ENCODE measurements at regions not wholly inside any gene's neighbourhood (a gene's known extent, or its start where the extent isn't known, plus 50 kb on each side); places are given as distances from the start of the nearest gene placed in this dataset.

GRCh38 chr13:81888855-81889254 is 1547.9 kb upstream of the SPRY2 start:
- Histone ChIP-seq H4K20me1 (replicated peaks; ENCODE audit: control insufficient read depth, extremely low read depth, insufficient read depth, low read length) (no peaks in the 10 kb centered on the region), H2AFZ (ENCODE audit: low read depth, low read length) (no peak overlapping the region), H3K9me1 (replicated peaks; ENCODE audit: control insufficient read depth, extremely low read depth, insufficient read depth, low read length) (no peaks in the 10 kb centered on the region), H3K4me1 (ENCODE audit: control insufficient read depth, extremely low read depth, insufficient read depth, low read length) (no peaks in the 10 kb centered on the region), H3K27ac (ENCODE audit: insufficient read depth, low read depth, low read length) (no peak overlapping the region), H3K79me2 (ENCODE audit: control insufficient read depth, insufficient read depth, low read length) (no peaks in the 10 kb centered on the region), H3K4me3 (replicated peaks in 1 of 3; ENCODE audit: insufficient read depth in 1 of 3, low read depth in 1 of 3, low read length in 3 of 3) (no peak overlapping the region), H3K9ac (replicated peaks; ENCODE audit: extremely low read depth, insufficient read depth, low read length) (no peak overlapping the region), H3K27me3 (ENCODE audit: control insufficient read depth in 2 of 2, insufficient read depth in 2 of 2, low read length in 2 of 2) (no peaks in the 10 kb centered on the region), H3K4me2 (ENCODE audit: insufficient read depth, low read length) (no peak overlapping the region), H3K36me3 (ENCODE audit: control insufficient read depth in 2 of 2, extremely low read depth in 1 of 2, insufficient read depth in 2 of 2, low read length in 2 of 2) (no peaks in the 10 kb centered on the region), H3K9me3 (replicated peaks; ENCODE audit: control insufficient read depth, insufficient read depth, low read length) (no peaks in the 10 kb centered on the region)
- no TSS peak for BruUV-seq (replicated peaks)
- intact Hi-C loops (cut with micrococcal nuclease) (no loop called here), dilution Hi-C loops (cut with MboI; ENCODE audit: extremely low pct_ligation_motif_present, low sequenced_read_pairs) (no loop called here)
- no peak for FAIRE-seq
- no peak for DNase-seq (ENCODE audit: low read depth, low spot score)
- TF ChIP-seq CTCF (IDR thresholded peaks at IDR 0.05; ENCODE audit: extremely low read depth in 1 of 2, insufficient read depth in 1 of 2, low read depth in 1 of 2, low read length in 2 of 2) (no peak), FOS (IDR thresholded peaks at IDR 0.05; ENCODE audit: borderline replicate concordance, insufficient read depth, low read length) (no peak), JUN (IDR thresholded peaks at IDR 0.05; ENCODE audit: borderline replicate concordance, insufficient read depth, insufficient read length, low read depth) (no peak), POLR2A (IDR thresholded peaks at IDR 0.05; ENCODE audit: low read depth, low read length) (no peak), POLR2AphosphoS5 (IDR thresholded peaks at IDR 0.05; ENCODE audit: insufficient read depth, low read depth, low read length) (no peak), EZH2 (IDR thresholded peaks at IDR 0.05; ENCODE audit: borderline replicate concordance, low read depth, low read length, severe bottlenecking) (no peak), MAX (IDR thresholded peaks at IDR 0.05; ENCODE audit: insufficient read depth, insufficient read length) (no peak), GATA2 (IDR thresholded peaks at IDR 0.05; ENCODE audit: insufficient read depth, insufficient read length, low read depth, low read length) (no peak), MYC (IDR thresholded peaks at IDR 0.05; ENCODE audit: low read depth, low read length) (no peak)
- ChIA-PET CTCF (no interaction called here), POLR2A (no interaction called here)

Data from endothelial cell of umbilical vein (primary cell).